Brain microvascular endothelial cell (primary cell): ENCODE measurements at regions not wholly inside any gene's neighbourhood (a gene's known extent, or its start where the extent isn't known, plus 50 kb on each side); places are given as distances from the start of the nearest gene placed in this dataset.
A peak's percentile ranks its signal among the peaks of the same experiment; 100 is the strongest.

ENCODE experiments used
- DNase-seq: peaks from one replicate; pipeline ENCODE4 v3.0.0-alpha.2; 2020
- H3K27ac ChIP-seq: fragments of 250-450 bp; sonication (Bioruptor Pico); 2 replicates; pipeline ENCODE4 v1.5.1; 2020; ENCODE audit warnings: mild to moderate bottlenecking, moderate library complexity
- H3K27me3 ChIP-seq: fragments of 250-450 bp; sonication (Bioruptor Pico); replicated peaks from 2 replicates; pipeline ENCODE4 v1.5.1; 2020; ENCODE audit warnings: mild to moderate bottlenecking
- H3K36me3 ChIP-seq: fragments of 250-450 bp; sonication (Bioruptor Pico); replicated peaks from 2 replicates; pipeline ENCODE4 v1.5.1; 2020; ENCODE audit warnings: mild to moderate bottlenecking
- H3K4me3 ChIP-seq: 2 replicates; pipeline ENCODE4 v1.5.1; 2011; ENCODE audit warnings: low read depth, mild to moderate bottlenecking, control low read depth, low read length, moderate library complexity
- CTCF ChIP-seq: IDR thresholded peaks from 2 replicates; pipeline ENCODE4 v1.5.1; 2011; ENCODE audit warnings: low read depth, mild to moderate bottlenecking, moderate library complexity, low read length, control low read depth, inconsistent platforms; ENCODE audit errors: missing control alignments
- in situ Hi-C: cut with HindIII; loops from 2 replicates; pipeline ENCODE4 v1.10.0; 2017; ENCODE audit warnings: low sequenced_read_pairs, low pct_ligation_motif_present

DNA sequence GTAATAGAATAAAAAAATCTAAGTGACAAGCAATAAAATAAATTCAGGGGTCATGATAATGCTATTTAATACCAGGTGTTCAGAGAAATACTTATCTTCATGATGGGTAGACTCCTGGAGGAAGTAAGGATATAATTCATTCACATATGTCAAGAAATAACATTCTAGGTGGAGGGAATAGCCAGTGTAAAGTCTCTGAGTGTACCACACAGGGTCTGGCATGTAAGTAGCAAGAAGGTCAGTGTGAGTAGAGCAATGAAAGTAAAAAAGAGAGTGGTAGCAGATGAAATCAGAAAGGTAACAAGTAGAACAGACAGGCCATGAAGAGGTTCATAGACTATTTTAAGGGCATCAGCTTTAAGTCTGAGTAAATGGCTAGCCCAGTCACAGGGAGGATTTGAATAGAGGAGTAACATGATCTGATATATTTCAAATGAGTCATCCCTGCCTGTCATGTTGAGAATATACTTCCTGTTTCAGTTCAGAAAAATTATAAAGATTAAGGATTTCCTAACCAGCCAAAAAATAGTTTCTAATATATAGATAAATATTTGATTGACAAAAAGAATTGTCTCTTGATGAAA, 519.9 kb downstream of the C12orf50 start:
- Histone ChIP-seq H3K27me3 (no peaks in the 10 kb centered on the region), H3K4me3 (no peak overlapping the region), H3K27ac (no peak overlapping the region), H3K36me3 (no peaks in the 10 kb centered on the region)
- in situ Hi-C loops = no loop called here
- TF ChIP-seq CTCF = no peak
- peak; percentile 61 for DNase-seq

DNA sequence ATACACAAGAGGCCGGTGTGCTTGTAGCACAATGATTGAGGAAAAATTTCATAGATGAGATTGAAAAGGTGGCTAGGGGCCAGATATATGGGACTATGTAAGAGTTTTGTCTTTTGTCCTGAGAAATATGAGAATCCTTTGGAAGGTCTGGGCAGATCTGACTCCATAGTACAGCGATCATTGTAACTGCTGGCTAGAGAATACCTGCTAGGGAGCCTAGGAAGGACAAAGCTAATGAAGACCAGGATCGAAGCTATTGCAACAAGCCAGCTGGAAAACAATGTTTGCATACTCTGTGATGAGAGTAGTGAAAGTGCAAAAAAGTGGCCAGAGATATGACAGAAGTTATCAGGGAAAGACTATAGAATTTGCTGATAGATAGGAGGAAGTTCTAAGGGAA, 537.6 kb downstream of the C12orf50 start:
- H3K27ac ChIP-seq = no peak overlapping the region
- H3K36me3 ChIP-seq = no peaks in the 10 kb centered on the region
- no peaks in the 10 kb centered on the region for H3K27me3 ChIP-seq
- no peak overlapping the region for H3K4me3 ChIP-seq
- DNase-seq = no peak
- TF ChIP-seq CTCF = no peak
- in situ Hi-C loops = no loop called here

DNA sequence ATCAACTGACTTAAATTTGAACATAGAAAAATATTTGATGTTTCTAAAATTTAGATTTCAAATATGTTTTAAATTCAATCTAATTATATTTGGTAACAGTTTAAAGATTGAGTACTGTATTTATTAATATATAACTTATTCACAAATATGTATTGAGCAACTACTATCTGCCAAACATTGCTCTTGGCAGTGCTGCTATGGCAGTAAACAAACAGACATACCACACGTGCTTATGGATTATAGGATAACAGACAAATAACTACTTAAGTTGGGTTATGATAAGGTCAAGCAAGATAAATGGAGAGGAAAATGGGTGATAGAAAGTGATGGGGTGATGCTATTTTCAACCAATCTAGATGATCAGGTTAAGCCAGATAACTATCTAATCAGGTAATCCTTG, 538.1 kb downstream of the C12orf50 start:
- Histone ChIP-seq H3K27ac (no peak overlapping the region), H3K4me3 (no peak overlapping the region), H3K36me3 (no peaks in the 10 kb centered on the region), H3K27me3 (no peaks in the 10 kb centered on the region)
- TF ChIP-seq CTCF = no peak
- no peak for DNase-seq
- in situ Hi-C loops = no loop called here

DNA sequence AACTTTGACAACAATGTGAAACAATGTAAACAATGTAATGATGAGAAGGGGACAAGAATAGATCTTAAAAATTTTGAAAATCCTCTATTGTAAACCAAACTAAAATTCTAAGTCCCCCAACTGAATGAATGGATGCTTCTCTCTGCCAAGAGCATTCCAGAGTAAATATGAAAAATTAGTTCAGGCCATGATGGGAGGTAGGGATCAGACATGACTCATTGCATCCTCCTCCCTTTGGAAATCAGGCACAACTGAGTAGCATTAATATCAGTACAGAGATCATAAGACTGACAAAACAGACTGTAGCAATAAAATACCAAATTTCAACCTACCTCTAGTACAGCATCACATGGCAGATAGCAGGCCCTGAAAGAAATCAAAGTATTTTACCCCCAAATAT, 559.9 kb downstream of the C12orf50 start:
- no peak overlapping the region for H3K4me3 ChIP-seq
- no peak overlapping the region for H3K27ac ChIP-seq
- DNase-seq = peak; percentile 4
- no peaks in the 10 kb centered on the region for H3K36me3 ChIP-seq
- in situ Hi-C loops = no loop called here
- no peak for TF ChIP-seq CTCF
- H3K27me3 ChIP-seq = no peaks in the 10 kb centered on the region

DNA sequence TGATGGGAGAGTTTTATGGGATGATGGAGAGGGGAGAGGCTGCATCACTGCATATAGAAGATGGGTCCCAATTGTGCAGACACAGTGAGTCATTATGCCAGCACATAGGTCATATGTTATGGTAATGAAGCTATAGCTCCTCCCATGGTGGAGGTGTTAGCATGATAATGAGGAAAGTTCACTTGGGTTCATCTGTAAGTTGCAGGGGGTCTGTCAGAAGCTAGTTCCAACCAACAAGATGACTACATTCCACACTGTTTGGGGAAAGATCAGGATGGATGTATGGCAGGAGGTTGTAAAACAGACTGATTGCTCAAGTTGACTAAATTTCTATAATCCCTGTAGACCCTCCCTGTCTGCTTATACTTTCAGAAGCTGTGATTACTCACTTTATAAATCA, 561.3 kb downstream of the C12orf50 start:
- Histone ChIP-seq H3K36me3 (no peaks in the 10 kb centered on the region), H3K4me3 (no peak overlapping the region), H3K27me3 (no peaks in the 10 kb centered on the region), H3K27ac (no peak overlapping the region)
- in situ Hi-C loops = no loop called here
- TF ChIP-seq CTCF = no peak
- DNase-seq = no peak

- TF ChIP-seq CTCF = no peak
- no peak for DNase-seq
- in situ Hi-C loops = no loop called here
- Histone ChIP-seq H3K4me3 (no peak overlapping the region), H3K27me3 (no peaks in the 10 kb centered on the region), H3K27ac (no peak overlapping the region), H3K36me3 (no peaks in the 10 kb centered on the region)
Measured at GRCh38 chr12:87464565-87464964, 564.6 kb downstream of the C12orf50 start.
